Activated CD8-positive, alpha-beta memory T cell treated with anti-CD3 and anti-CD28 coated beads, Interleukin-2, amount 50 U/mL, for 1 hour (primary cell): ENCODE measurements at regions not wholly inside any gene's neighbourhood (a gene's known extent, or its start where the extent isn't known, plus 50 kb on each side); places are given as distances from the start of the nearest gene placed in this dataset.

ENCODE experiments used
- DNase-seq: peaks from one replicate; pipeline ENCODE4 v3.0.0-alpha.2; 2020; ENCODE audit errors: extremely low read depth

DNA sequence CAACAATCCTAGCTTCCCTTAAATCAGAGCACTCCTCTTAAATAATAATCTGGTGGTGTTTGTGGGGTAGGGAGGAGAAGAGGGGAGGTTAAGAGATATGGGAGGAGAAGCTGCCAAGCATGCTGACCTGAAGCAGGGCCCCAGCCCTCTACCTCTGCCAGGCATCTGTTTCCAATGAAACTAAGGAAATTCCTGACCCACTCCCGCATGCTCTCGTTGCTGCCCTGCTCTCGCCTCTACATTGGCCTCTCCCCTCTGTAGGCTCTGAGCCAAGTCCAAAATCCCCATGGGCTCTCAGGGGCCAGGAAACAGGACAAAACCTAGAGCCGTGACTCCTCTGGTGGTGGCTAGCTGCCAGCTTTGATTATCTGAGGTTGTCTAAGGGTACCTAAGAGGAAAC, 559.5 kb upstream of the CDH11 start:
- no peak for DNase-seq

GRCh38 chr16:65679785-65680184, 557.9 kb upstream of the CDH11 start:
- DNase-seq: no peak

DNA sequence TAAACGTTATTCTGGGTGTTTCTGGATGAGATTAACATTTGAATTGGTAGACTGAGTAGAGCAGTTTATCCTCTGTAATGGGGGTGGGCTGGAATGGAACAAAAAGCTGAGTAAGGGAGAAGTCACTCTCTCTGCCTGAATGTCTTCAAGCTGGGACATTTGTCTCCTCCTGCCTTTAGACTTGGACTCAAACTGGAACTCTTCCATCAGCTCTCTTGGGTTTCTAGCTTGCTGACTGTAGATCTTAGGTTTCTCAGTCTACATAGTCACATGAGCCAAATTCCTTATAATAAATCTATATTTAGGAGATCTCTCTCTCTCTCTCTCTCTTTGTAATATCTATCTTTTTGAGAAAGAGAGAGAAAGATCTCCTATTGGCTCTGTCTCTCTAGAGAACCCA, 553.3 kb upstream of the CDH11 start:
- no peak for DNase-seq

GRCh38 chr16:65672960-65673359, 551.1 kb upstream of the CDH11 start:
- DNase-seq: no peak

GRCh38 chr16:65671071-65671470, 549.2 kb upstream of the CDH11 start:
- no peak for DNase-seq

DNA sequence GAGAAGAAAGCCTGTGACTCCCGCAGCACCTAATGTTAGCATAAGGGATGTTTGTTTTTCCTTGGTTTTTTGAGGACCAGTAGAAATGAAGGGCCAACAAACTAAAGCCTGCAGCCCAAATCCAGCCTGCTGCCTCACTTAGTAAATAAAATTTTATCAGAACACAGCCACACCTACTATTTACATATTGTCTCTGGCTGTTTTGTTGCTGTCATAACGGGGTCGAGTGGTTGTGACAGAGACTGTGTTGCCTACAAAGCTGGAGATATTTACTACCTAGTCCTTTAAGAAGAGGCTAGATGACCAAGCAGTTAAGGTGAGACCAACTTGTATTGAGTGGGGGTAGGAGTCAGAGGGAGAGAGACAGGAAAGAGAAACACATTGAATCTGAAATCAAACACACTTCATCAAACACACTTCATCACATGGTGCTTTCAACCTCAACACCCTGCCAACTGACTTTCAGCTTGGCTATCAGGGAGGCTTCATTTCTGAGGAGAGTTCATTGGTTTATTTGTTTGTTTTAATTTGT, 546.3 kb upstream of the CDH11 start:
- DNase-seq: no peak

- no peak for DNase-seq
These were observed 545.2 kb upstream of the CDH11 start for GRCh38 chr16:65667011-65667578.

GRCh38 chr16:65666132-65666941, 544.5 kb upstream of the CDH11 start:
- no peak for DNase-seq

GRCh38 chr16:65665586-65665985, 543.7 kb upstream of the CDH11 start:
- no peak for DNase-seq

DNA sequence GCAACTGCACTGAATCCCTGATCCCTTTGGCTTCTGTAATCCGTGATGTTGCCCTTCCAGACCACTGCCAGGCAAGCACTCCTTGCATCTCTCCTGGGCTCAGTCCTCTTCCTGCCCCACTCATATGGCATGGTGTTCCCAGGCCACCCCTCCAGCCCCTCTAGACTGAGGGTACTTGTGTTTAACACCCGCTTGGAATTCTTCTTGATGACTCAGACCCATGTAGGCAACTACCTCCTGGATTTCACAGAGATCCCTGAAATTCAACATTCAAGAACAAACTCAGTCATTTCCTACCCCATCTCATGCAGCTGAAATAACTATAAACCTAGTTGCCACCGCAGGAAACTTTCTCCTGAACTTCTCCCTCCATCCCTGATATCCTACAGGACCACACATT, 541.9 kb upstream of the CDH11 start:
- no peak for DNase-seq

GRCh38 chr16:65662256-65662655, 540.4 kb upstream of the CDH11 start:
- no peak for DNase-seq

DNA sequence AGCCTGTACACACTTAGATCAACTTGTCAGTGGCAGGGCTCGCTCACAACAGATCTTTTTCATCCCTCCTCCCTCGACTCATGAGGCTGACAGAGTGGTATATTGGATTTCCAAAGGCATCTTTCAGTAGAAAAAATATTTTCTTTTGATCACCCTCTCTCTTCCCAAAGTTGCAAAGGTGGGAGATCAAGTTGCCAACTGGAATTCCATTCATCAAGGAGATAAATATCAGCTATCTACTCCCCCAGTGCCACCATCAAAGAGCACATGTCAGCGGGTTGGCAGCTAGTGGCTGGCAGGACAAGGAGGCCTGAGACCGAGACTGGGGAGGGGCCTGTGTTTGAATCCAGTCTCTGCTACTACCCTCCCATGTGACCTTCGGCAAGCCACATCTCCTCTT, 539.7 kb upstream of the CDH11 start:
- DNase-seq: no peak

DNA sequence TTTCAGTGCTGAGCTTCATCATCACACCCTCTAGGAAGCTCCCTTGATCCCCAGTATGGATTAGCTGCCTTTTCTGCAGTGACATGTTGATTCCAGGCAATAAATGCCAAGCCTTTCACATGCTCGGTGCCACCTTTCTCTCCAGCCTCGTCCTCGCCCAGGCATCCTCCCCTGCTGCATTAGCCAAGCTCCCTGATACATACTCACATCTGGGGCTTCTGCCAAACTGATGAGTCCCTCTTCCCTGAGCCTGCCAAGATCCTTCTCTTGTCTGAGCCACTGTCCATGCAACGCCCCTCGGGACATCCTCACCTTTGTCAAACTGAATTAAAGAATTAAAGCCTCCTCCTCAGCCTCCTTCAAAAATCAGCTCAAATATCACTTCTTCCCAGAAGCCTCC, 538.5 kb upstream of the CDH11 start:
- DNase-seq: no peak

DNA sequence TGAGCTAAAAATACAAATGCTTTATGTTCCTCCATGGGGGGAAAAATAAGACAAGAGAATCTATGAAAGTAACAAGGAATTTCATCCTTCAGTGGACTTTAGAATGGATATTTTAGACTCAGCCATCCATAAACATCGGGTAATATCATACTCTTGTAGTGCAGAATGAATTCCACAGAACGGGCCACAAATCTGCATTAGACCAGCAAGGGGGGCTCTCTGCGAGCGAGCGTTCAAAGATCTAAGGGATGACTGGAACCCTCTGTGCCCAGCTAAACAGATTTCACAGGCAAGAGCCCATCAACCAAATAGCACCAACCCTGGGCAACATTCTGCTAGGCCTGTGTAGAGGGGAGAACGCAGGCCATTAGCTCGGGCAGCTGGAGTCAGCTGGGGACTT, 537.9 kb upstream of the CDH11 start:
- DNase-seq: no peak

- no peak for DNase-seq
These were observed 536.9 kb upstream of the CDH11 start for GRCh38 chr16:65658787-65659220.

- no peak for DNase-seq
These were observed 536.5 kb upstream of the CDH11 start for GRCh38 chr16:65658349-65658748.

DNA sequence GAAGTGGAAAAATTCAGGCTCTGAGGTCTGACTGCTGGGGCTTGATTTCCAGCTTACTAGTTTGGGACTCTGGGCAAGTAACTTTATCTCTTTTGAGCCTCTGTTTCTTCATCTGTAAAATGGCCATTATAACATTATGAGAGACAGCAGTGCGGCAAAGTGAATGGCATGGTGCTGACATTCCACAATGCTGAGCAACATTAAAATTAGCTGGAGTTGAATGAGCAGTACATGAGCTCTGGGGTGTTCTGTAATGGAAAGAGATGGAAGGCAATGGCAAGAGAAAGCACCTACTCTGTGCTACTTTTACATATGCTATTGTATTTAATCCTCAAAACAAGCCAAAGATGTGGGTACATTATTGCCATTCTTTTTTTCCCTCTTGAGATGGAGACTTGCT, 535.7 kb upstream of the CDH11 start:
- no peak for DNase-seq

GRCh38 chr16:65657071-65657494, 535.2 kb upstream of the CDH11 start:
- DNase-seq: no peak

- no peak for DNase-seq
These were observed 533.9 kb upstream of the CDH11 start for GRCh38 chr16:65655802-65656201.

DNA sequence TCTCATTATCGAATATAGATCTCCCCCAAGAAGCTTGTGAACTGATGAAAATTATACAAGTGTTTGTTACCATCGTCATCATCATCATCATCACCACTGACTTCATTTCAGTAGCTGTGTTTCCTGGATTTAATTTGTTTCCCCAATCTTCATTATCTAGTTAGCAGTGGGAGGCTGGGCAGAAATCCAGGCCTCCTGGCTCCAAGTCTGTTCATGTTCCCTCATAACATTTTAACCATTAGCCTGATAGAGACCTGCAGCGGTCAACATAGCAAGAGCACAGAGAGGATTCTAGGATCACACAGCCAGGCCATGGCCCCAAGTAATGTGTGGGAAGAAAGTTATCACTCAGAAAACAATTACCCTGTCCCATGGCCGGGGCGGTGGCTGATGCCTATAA, 526.2 kb upstream of the CDH11 start:
- no peak for DNase-seq

DNA sequence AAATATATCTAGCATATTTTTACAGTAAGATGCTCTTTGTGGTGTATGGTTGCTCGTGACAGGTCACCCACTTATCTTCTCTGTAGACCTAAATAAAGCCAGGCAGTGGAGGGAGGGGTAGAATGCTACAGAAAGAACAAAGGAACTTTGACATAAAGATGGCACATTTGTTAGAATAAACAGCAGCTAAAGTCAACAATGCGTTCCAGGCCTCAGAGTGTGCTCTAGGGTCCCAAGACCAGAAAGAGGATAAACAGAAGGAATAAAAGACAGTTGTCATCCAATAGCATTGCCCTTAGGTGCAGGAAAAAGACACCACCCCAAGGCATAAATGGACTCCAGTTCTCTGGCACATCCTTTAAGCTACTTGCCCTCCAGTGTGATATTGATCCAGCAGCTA, 523.0 kb upstream of the CDH11 start:
- no peak for DNase-seq

DNA sequence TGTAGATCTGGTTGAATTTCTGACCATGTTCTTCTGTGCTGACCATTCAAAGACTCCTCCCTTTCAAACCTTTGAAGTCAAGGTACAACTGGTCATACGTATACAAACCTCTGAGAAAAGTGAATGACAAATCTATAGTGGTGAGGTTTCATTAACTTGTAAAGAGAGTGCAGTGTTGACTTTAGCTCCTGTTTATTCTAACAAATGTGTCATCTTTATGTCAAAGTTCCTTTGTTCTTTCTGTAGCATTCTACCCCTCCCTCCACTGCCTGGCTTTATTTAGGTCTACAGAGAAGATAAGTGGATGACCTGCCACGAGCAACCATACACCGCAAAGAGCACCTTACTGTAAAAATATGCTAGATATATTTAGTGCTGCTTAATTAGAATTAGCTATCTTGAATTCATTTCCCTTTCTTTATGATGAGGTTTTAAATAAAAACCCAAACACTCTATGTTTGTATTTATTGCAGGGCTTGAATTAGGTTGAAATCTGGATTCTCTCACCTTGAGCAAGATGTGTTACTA, 520.0 kb upstream of the CDH11 start:
- DNase-seq: no peak
